ENCODE measurements at regions not wholly inside any gene's neighbourhood (a gene's known extent, or its start where the extent isn't known, plus 50 kb on each side); places are given as distances from the start of the nearest gene placed in this dataset.

DNA sequence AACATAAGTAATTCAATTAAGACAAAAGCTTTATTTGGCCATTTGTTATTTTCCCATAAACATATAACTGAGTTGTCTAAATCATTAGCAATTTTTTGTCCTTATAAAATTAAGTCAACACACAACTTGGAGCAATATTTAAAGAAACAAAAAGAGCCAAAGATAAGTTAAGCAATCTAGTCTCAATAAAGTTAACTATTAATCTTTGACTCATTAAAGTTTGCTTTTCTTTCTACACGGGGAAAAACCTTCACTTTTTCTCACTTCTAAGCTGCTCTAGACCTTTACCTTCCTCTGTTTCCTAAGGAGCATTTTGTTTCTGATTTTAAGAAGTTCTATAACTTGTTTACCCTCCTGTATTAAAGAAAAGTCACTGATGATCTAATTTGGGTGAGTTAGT is 867.1 kb upstream of the PHF14 start:
- DNase-seq, result no peak
- Mint-ChIP-seq H3K4me3 (no peak overlapping the region), H3K4me1 (ENCODE audit: low read depth) (no peaks in the 10 kb centered on the region), H3K27me3 (no peaks in the 10 kb centered on the region), H3K9me3 (no peaks in the 10 kb centered on the region), H3K36me3 (ENCODE audit: low read depth) (no peaks in the 10 kb centered on the region), H3K27ac (no peak overlapping the region)

DNA sequence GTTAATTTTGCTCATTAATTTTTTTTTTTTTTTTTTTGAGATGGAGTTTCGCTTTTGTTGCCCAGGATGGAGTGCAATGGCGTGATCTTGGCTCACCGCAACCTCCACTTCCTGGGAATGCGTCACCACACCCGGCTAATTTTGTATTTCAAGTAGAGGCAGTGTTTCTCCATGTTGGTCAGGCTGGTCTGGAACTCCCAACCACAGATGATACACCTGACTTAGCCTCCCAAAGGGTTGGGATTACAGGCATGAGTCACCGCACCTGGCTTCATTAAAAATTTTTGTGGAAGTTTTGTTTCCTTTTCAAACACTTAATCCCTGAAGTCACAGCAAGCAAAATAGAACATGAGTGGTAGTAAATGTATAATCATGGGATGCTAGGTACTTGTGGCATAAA is 857.2 kb upstream of the PHF14 start:
- Mint-ChIP-seq H3K9me3 (peaks cover 14% of the 10 kb centered on the region), H3K4me1 (ENCODE audit: low read depth) (no peaks in the 10 kb centered on the region), H3K4me3 (no peak overlapping the region), H3K27me3 (no peaks in the 10 kb centered on the region), H3K27ac (no peak overlapping the region), H3K36me3 (ENCODE audit: low read depth) (no peaks in the 10 kb centered on the region)
- no peak for DNase-seq

DNA sequence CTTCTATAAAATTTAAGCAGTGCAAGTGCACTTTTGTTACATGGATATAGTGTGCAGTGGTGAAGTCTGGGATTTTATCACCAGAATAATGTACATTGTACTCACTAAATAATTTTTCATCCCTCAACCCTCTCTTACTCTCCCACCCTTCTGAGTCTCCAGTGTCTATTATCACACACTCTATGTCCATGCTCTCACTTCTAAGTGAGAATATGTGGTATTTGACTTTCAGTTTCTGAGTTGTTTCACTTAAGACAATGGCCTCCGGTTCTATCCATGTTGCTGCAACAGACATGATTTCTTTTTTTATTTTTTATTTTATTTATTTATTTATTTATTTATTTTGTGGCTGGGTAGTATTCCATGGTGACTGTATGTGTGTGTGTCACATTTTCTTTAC is 855.9 kb upstream of the PHF14 start:
- Mint-ChIP-seq H3K27ac (no peak overlapping the region), H3K4me1 (ENCODE audit: low read depth) (no peaks in the 10 kb centered on the region), H3K36me3 (ENCODE audit: low read depth) (no peaks in the 10 kb centered on the region), H3K27me3 (no peaks in the 10 kb centered on the region), H3K4me3 (no peak overlapping the region), H3K9me3 (peaks cover 12% of the 10 kb centered on the region)
- no peak for DNase-seq

DNA sequence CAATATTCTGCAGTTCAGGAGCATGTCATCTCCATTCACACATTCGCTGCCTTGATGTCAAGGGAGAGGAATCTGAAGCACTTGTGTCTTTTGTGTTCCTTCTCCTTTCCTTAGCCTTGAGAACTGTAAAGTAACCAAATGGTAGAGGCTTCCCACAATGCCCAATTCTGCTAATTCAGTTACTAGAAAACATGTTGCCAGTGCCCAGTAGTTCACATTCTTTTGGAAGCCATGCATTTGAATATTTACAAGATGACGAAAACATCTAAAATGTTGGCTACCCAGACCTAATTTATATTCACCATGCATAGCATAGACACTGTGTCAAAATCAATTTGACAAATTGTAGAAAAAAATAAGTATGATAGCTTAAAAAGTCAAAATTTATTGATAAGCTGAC is 852.7 kb upstream of the PHF14 start:
- no peaks in the 10 kb centered on the region for H3K4me1 Mint-ChIP-seq (ENCODE audit: low read depth)
- peaks cover 6% of the 10 kb centered on the region for H3K9me3 Mint-ChIP-seq
- no peaks in the 10 kb centered on the region for H3K36me3 Mint-ChIP-seq (ENCODE audit: low read depth)
- DNase-seq, result no peak
- H3K27ac Mint-ChIP-seq, result no peak overlapping the region
- no peaks in the 10 kb centered on the region for H3K27me3 Mint-ChIP-seq
- H3K4me3 Mint-ChIP-seq, result no peak overlapping the region

DNA sequence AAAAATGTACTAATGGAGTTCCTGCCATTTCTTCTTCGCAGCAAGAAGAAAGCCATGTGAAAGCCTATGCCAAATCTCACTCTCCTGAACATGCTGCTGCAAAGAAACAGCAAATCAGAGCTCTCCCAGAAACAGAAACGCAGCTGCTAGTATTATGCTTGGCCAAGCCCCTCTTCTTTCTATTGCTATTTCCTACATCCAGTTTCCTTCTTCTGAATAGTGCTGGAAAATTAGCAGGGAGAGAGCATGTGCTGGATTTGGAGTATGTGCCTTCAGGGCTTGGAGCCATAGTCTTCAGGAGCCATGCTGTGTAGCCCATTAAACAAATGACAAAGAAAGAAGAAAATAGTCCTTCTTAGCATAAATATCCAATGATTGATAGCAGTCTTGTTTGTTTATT is 852.0 kb upstream of the PHF14 start:
- H3K9me3 Mint-ChIP-seq, result peaks cover 6% of the 10 kb centered on the region
- H3K36me3 Mint-ChIP-seq (ENCODE audit: low read depth), result no peaks in the 10 kb centered on the region
- no peak for DNase-seq
- no peaks in the 10 kb centered on the region for H3K4me1 Mint-ChIP-seq (ENCODE audit: low read depth)
- no peak overlapping the region for H3K4me3 Mint-ChIP-seq
- no peak overlapping the region for H3K27ac Mint-ChIP-seq
- no peaks in the 10 kb centered on the region for H3K27me3 Mint-ChIP-seq

DNA sequence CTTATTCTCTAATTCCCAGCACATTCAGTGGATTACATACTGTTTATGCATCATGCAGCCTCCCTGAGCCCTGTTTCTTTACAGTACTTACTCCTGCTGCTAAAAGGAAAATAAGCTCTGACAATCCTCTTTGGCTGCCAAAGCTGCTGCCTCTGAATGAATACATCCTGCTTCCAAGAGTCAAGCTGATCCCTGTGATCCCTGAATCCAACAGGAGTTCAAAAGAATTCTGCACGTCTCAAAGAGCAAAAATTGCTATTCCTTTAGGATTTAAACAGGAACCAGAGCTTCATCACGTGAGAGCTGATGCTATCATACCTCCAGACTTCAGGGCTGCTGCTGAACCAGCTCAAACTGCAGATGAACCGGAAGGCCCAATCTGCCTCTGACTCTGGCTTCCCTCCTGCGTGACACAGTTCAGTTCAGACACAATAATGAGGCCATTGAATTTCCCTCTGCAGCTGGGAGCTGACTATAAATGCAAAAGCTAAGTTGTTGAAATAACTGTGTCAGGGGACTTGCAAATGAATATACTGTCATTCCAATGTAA is 851.0 kb upstream of the PHF14 start:
- Mint-ChIP-seq H3K4me1 (ENCODE audit: low read depth) (no peaks in the 10 kb centered on the region), H3K27ac (no peak overlapping the region), H3K27me3 (no peaks in the 10 kb centered on the region), H3K4me3 (no peak overlapping the region), H3K9me3 (peaks cover 6% of the 10 kb centered on the region), H3K36me3 (ENCODE audit: low read depth) (no peaks in the 10 kb centered on the region)
- DNase-seq, result no peak

DNA sequence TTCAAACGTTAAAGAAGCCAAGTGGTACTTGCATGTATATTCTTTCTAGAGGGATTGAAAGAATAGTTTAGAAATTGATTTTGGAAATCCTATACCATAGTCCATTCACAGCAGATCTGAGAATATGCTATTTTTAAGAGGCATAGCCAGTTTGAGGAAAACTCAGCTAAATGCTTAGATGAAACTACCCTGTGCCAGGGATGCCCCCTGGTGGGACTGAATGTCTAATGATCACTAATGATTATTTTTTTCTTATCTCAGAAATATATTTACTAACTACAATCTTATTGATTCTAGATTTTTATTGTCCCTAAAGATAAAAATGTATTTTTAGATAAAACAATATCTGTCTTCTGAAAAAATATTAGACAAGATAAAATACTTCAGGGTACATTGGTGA is 844.9 kb upstream of the PHF14 start:
- no peak for DNase-seq
- H3K36me3 Mint-ChIP-seq (ENCODE audit: low read depth), result no peaks in the 10 kb centered on the region

DNA sequence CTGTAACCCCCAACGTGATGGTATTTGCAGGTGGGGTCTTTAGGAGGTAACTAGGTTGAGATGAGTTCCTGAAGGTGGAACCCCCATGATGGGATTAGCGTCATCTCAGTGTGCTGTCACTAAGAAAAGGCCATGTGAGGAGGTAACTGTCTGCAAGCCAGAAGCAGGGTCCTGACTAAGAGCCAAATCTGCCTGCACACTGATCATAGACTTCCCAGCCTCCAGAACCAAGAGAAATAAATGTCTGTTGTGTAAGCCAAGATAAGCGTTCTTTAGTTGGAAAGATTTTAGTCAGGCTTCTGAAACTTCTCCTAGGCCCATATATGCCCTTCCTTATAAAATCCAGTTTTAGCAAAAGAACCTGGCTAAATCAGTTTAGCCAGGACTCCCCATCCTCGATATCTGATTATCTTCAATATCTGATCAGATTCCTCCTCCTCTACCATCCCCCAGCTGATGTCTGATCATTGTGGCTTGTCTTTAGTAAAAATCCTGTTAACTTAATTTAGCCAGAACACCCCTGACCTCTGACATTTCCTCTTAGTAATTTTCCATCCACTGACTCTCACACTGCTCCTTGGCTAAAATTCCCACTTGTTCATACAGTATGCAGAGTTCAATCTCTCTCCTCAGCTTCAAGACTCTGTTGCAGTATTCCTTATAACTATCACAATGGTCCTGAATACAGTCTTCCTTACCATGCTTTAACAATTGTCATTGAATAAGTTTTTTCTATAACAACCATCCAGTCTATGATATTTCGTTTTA is 835.4 kb upstream of the PHF14 start:
- H3K4me1 Mint-ChIP-seq (ENCODE audit: low read depth), result no peaks in the 10 kb centered on the region
- peaks cover 5% of the 10 kb centered on the region for H3K9me3 Mint-ChIP-seq
- no peak for DNase-seq
- no peak overlapping the region for H3K27ac Mint-ChIP-seq
- no peak overlapping the region for H3K4me3 Mint-ChIP-seq
- H3K36me3 Mint-ChIP-seq (ENCODE audit: low read depth), result no peaks in the 10 kb centered on the region
- no peaks in the 10 kb centered on the region for H3K27me3 Mint-ChIP-seq

More for the DNA sequence above, 844.9 kb upstream of the PHF14 start:
- Mint-ChIP-seq H3K27me3 (no peaks in the 10 kb centered on the region), H3K4me1 (ENCODE audit: low read depth) (no peaks in the 10 kb centered on the region), H3K4me3 (no peak overlapping the region), H3K27ac (no peak overlapping the region), H3K9me3 (no peaks in the 10 kb centered on the region)

DNA sequence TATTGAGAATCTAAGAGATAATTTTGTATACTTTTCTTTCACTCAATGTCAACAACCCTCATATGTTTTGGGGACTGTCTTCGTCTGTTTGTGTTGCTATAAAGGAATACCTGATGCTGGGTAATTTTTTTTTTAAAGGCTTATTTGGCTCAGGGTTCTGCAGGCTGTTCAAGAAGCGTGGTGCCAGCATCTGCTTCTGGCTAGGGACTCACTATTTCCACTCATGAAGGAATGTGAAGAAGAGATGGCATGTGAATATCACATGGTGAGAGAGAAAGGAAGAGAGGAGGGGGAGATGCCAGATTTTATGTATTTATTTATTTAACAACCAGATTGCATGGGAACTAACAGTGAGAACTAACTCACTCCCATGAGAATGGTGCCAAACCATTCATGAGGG is 827.4 kb upstream of the PHF14 start:
- no peaks in the 10 kb centered on the region for H3K36me3 Mint-ChIP-seq (ENCODE audit: low read depth)
- DNase-seq, result no peak
- H3K27me3 Mint-ChIP-seq, result no peaks in the 10 kb centered on the region
- H3K4me3 Mint-ChIP-seq, result no peak overlapping the region
- no peak overlapping the region for H3K27ac Mint-ChIP-seq
- H3K4me1 Mint-ChIP-seq (ENCODE audit: low read depth), result no peaks in the 10 kb centered on the region
- H3K9me3 Mint-ChIP-seq, result peaks cover 2% of the 10 kb centered on the region

DNA sequence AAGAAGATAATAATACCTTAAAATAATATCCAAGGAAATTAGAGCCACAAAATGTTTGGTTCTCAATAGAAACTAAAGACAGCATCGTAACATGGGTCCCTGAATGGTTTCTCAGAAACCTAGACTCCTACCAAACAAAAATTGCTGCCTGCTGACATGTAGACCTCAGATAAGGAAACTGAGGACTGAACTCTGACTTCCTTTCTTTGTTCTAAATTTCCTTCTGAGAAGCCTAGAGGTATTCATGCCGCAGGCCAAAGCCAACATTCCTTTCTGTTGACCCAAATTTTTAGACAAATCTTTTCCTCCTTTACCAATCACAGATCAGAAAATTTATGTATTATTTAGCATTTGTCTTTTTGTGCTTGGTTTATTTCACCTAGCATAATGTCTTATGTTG is 816.7 kb upstream of the PHF14 start:
- H3K27ac Mint-ChIP-seq, result no peak overlapping the region
- peaks cover 2% of the 10 kb centered on the region for H3K9me3 Mint-ChIP-seq
- no peaks in the 10 kb centered on the region for H3K36me3 Mint-ChIP-seq (ENCODE audit: low read depth)
- H3K4me1 Mint-ChIP-seq (ENCODE audit: low read depth), result no peaks in the 10 kb centered on the region
- DNase-seq, result no peak
- H3K4me3 Mint-ChIP-seq, result no peak overlapping the region
- no peaks in the 10 kb centered on the region for H3K27me3 Mint-ChIP-seq

DNA sequence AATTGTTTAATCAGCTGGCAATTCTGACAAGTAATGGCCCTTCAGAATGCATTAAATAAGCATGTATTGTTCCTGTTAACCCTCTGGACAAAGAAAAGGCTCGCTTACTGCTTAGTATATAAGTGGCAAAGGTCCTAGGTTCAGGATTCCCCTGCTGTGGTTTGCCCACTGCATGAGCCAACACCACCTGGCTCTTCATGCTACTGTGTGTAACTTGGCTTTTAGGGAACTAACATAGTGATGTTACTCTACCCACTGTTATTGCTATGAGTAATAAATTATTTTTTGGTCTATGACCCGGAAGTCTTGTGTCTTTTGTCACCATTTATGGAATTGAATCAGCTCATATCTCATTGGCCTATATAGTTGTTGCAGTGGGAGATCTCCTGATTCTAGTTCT is 791.7 kb upstream of the PHF14 start:
- H3K27me3 Mint-ChIP-seq, result no peaks in the 10 kb centered on the region
- H3K4me1 Mint-ChIP-seq (ENCODE audit: low read depth), result no peaks in the 10 kb centered on the region
- no peak for DNase-seq
- no peak overlapping the region for H3K27ac Mint-ChIP-seq
- no peaks in the 10 kb centered on the region for H3K36me3 Mint-ChIP-seq (ENCODE audit: low read depth)
- H3K4me3 Mint-ChIP-seq, result no peak overlapping the region
- H3K9me3 Mint-ChIP-seq, result peaks cover 8% of the 10 kb centered on the region

DNA sequence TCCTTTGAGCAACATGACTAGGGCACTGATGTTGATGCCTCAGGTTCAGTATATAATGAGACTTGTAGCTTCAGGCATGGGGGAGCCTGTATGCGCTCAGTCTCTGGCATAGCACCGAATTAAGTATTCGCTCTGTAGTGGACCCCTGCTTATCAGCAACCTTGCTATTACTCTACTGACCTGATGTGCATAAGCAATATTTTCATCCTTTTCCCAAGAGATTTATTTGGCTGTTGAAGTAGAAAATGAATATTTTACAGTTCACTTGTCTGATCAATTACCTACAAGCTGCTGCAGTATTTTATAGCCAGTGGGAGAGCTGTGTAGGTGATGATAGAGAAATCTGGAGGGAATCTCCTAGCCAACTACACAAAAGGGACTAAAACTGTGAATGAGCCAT is 781.6 kb upstream of the PHF14 start:
- H3K4me1 Mint-ChIP-seq (ENCODE audit: low read depth), result no peaks in the 10 kb centered on the region
- no peak overlapping the region for H3K27ac Mint-ChIP-seq
- H3K9me3 Mint-ChIP-seq, result peaks cover 4% of the 10 kb centered on the region
- H3K4me3 Mint-ChIP-seq, result no peak overlapping the region
- H3K27me3 Mint-ChIP-seq, result no peaks in the 10 kb centered on the region
- no peaks in the 10 kb centered on the region for H3K36me3 Mint-ChIP-seq (ENCODE audit: low read depth)
- DNase-seq, result no peak

DNA sequence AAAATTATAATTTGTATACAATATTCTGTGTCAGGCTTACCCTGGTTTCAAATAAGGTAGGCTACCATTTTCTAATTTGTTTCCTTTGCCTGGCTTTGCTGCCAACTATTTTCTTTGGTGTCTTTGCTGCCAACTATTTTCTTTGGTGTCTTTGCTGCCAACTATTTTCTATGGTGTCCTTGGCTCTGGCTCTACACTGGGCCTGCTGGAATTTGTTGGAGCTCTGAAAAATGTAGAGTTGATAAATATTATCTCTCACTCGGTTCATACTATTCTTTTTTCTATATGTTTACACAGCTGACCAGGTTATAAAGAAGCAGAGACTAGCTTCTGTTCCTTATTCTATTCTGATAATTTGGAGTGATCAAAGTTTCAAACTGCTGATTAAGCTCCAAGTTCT is 768.0 kb upstream of the PHF14 start:
- Mint-ChIP-seq H3K27ac (no peak overlapping the region), H3K27me3 (no peaks in the 10 kb centered on the region)

DNA sequence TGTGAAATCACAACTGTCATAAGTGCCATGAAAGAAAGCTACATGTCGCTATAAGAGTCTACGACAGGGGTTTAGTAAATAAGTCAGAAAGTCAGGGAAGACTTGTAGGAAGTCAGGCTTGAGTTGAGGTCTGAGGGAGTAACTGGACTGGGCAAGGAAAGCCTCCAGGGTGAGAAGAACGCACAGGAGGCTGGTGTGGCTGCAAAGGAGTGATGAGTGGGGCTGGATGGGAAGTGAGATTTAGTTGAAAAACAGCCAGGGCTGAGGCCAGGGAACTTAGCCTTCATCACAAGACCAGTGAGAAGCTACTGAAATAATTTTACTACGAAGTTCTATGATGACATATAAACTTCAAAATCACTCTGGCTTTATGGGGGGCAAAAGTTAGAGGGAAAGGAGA is 763.7 kb upstream of the PHF14 start:
- no peaks in the 10 kb centered on the region for H3K27me3 Mint-ChIP-seq
- H3K9me3 Mint-ChIP-seq, result peaks cover 8% of the 10 kb centered on the region
- H3K36me3 Mint-ChIP-seq (ENCODE audit: low read depth), result no peaks in the 10 kb centered on the region
- no peak overlapping the region for H3K4me3 Mint-ChIP-seq
- no peak overlapping the region for H3K27ac Mint-ChIP-seq
- no peak for DNase-seq
- no peaks in the 10 kb centered on the region for H3K4me1 Mint-ChIP-seq (ENCODE audit: low read depth)

More for the DNA sequence above, 768.0 kb upstream of the PHF14 start:
- H3K36me3 Mint-ChIP-seq (ENCODE audit: low read depth), result no peaks in the 10 kb centered on the region
- no peak for DNase-seq
- H3K4me1 Mint-ChIP-seq (ENCODE audit: low read depth), result no peaks in the 10 kb centered on the region
- peaks cover 8% of the 10 kb centered on the region for H3K9me3 Mint-ChIP-seq
- no peak overlapping the region for H3K4me3 Mint-ChIP-seq

DNA sequence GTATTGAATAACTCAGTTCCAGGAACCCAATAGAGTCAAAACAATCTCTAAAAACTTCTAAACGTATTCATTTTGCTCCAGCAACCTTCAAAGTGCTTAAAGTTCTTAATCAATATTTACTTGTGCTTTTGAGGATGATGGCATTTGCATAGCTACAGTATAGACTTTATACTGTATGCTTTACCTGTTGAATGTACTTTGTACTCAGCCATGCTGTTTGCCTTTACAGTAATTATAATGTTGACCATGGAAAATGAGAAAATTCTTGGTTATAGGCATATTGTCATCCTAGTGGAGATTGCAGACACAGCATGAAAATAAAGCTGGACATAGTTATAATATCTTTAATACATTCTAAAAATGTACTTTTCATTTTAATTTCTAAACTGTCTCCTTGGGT is 762.7 kb upstream of the PHF14 start:
- Mint-ChIP-seq H3K27me3 (no peaks in the 10 kb centered on the region), H3K27ac (no peak overlapping the region), H3K4me3 (no peak overlapping the region), H3K9me3 (peaks cover 8% of the 10 kb centered on the region), H3K36me3 (ENCODE audit: low read depth) (no peaks in the 10 kb centered on the region), H3K4me1 (ENCODE audit: low read depth) (no peaks in the 10 kb centered on the region)
- DNase-seq, result no peak

DNA sequence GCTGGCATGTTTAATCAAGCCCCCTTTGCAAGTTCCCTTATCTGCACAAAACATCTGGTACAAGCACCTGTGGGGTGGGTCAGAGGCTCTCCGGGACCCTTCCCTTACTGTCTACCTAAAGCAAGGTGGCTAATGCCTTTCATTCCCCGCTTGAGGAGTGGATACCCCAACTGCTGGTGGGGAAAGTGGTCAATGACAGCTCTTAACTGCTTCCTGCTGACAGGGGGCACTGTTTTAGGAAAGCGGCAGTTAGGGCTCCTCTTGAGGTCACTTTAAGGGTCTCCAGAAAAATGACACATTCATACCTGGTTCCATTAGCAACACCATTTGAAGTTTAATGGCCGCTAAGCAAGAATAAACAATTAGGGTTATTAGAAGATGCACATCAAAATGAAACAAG is 761.8 kb upstream of the PHF14 start:
- no peaks in the 10 kb centered on the region for H3K4me1 Mint-ChIP-seq (ENCODE audit: low read depth)
- H3K9me3 Mint-ChIP-seq, result peaks cover 8% of the 10 kb centered on the region
- H3K36me3 Mint-ChIP-seq (ENCODE audit: low read depth), result no peaks in the 10 kb centered on the region
- H3K27me3 Mint-ChIP-seq, result no peaks in the 10 kb centered on the region
- no peak overlapping the region for H3K27ac Mint-ChIP-seq
- no peak for DNase-seq
- no peak overlapping the region for H3K4me3 Mint-ChIP-seq

Measured in activated T-cell treated with anti-CD3 and anti-CD28 coated beads, Interleukin-2, amount 50 U/mL, for 24 hours (primary cell).